SK-N-SH treated with all-trans-retinoic acid at 6 μM for 48 hours (cell line): ENCODE measurements at regions not wholly inside any gene's neighbourhood (a gene's known extent, or its start where the extent isn't known, plus 50 kb on each side); places are given as distances from the start of the nearest gene placed in this dataset.

ENCODE experiments used
- ATAC-seq: fragments of 200-7000 bp; cut with Tn5 transposase; 3 replicates; pipeline ENCODE4 v1.9.1; 2020; ENCODE audit warnings: mild to moderate bottlenecking, moderate library complexity
- ARNTL ChIP-seq: fragments of 450-650 bp; formaldehyde crosslinking; IDR thresholded peaks from 2 replicates; pipeline ENCODE4 v1.5.0; 2020; ENCODE audit warnings: low read depth, mild to moderate bottlenecking, moderate library complexity, borderline replicate concordance
- BACH2 ChIP-seq: fragments of 250-450 bp; sonication (Bioruptor Pico); IDR thresholded peaks from 2 replicates; pipeline ENCODE4 v1.9.0; 2021; ENCODE audit warnings: mild to moderate bottlenecking, borderline replicate concordance
- CSDC2 ChIP-seq: fragments of 250-450 bp; sonication (Bioruptor Pico); IDR thresholded peaks from 2 replicates; pipeline ENCODE4 v1.5.0; 2020; ENCODE audit warnings: mild to moderate bottlenecking, moderate library complexity
- ESRRG ChIP-seq: fragments of 250-450 bp; sonication (Bioruptor Pico); IDR thresholded peaks from 2 replicates; pipeline ENCODE4 v1.6.1; 2021; ENCODE audit warnings: mild to moderate bottlenecking
- GLIS3 ChIP-seq: fragments of 250-450 bp; sonication (Bioruptor Pico); IDR thresholded peaks from 2 replicates; pipeline ENCODE4 v1.5.0; 2020; ENCODE audit warnings: mild to moderate bottlenecking, moderate library complexity
- ISL1 ChIP-seq: fragments of 250-450 bp; sonication (Bioruptor Pico); IDR thresholded peaks from 2 replicates; pipeline ENCODE4 v2.1.2; 2022; ENCODE audit warnings: mild to moderate bottlenecking, moderate library complexity
- OSR1 ChIP-seq: fragments of 250-450 bp; sonication (Bioruptor Pico); IDR thresholded peaks from 2 replicates; pipeline ENCODE4 v1.8.0; 2022; ENCODE audit warnings: moderate library complexity, mild to moderate bottlenecking, inconsistent platforms
- PPARA ChIP-seq: fragments of 250-450 bp; sonication (Bioruptor Pico); IDR thresholded peaks from 2 replicates; pipeline ENCODE4 v1.5.0; 2020; ENCODE audit warnings: mild to moderate bottlenecking, borderline replicate concordance
- TCF4 ChIP-seq: fragments of 250-450 bp; sonication (Bioruptor Pico); IDR thresholded peaks from 2 replicates; pipeline ENCODE4 v1.8.0; 2021; ENCODE audit warnings: mild to moderate bottlenecking, moderate library complexity, borderline replicate concordance
- TOX ChIP-seq: fragments of 250-450 bp; sonication (Bioruptor Pico); IDR thresholded peaks from 2 replicates; pipeline ENCODE4 v1.8.0; 2021; ENCODE audit warnings: mild to moderate bottlenecking, moderate library complexity, borderline replicate concordance
- TSHZ2 ChIP-seq: fragments of 250-450 bp; sonication (Bioruptor Pico); IDR thresholded peaks from 2 replicates; pipeline ENCODE4 v1.5.0; 2020; ENCODE audit warnings: mild to moderate bottlenecking, moderate library complexity
- ZC3H10 ChIP-seq: fragments of 250-450 bp; sonication (Bioruptor Pico); IDR thresholded peaks from 2 replicates; pipeline ENCODE4 v1.5.1; 2021; ENCODE audit warnings: mild to moderate bottlenecking, moderate library complexity
- ZFP30 ChIP-seq: fragments of 450-650 bp; formaldehyde crosslinking; IDR thresholded peaks from 2 replicates; pipeline ENCODE4 v1.5.0; 2022; ENCODE audit warnings: mild to moderate bottlenecking, moderate library complexity
- ZNF565 ChIP-seq: fragments of 450-650 bp; formaldehyde crosslinking; conservative IDR thresholded peaks from 2 replicates; pipeline ENCODE4 v1.5.0; 2020; ENCODE audit warnings: low read depth, mild to moderate bottlenecking, moderate library complexity
- ZNF70 ChIP-seq: fragments of 450-650 bp; formaldehyde crosslinking; IDR thresholded peaks from 2 replicates; pipeline ENCODE4 v1.5.0; 2020; ENCODE audit warnings: mild to moderate bottlenecking, moderate library complexity
- ZNF8 ChIP-seq: fragments of 450-650 bp; formaldehyde crosslinking; IDR thresholded peaks from 2 replicates; pipeline ENCODE4 v1.5.0; 2020; ENCODE audit warnings: mild to moderate bottlenecking, moderate library complexity
- TF ChIP-seq, protein P1 (sequence below): fragments of 250-450 bp; sonication (Bioruptor Pico); IDR thresholded peaks from 2 replicates; pipeline ENCODE4 v1.5.1; 2020; ENCODE audit warnings: low read depth, mild to moderate bottlenecking, moderate library complexity
- TF ChIP-seq, protein P2 (sequence below): fragments of 250-450 bp; sonication (Bioruptor Pico); IDR thresholded peaks from 2 replicates; pipeline ENCODE4 v1.8.0; 2020; ENCODE audit warnings: mild to moderate bottlenecking, moderate library complexity, borderline replicate concordance
- TF ChIP-seq, protein P3 (sequence below): fragments of 250-450 bp; sonication (Bioruptor Pico); IDR thresholded peaks from 2 replicates; pipeline ENCODE4 v1.5.1; 2021; ENCODE audit warnings: mild to moderate bottlenecking, moderate library complexity
- TF ChIP-seq, protein P4 (sequence below): fragments of 250-450 bp; sonication (Bioruptor Pico); IDR thresholded peaks from 2 replicates; pipeline ENCODE4 v1.8.0; 2021; ENCODE audit warnings: low read depth, mild to moderate bottlenecking, moderate library complexity, borderline replicate concordance

- no peak for ATAC-seq
Observed at GRCh38 chr4:30396772-30397475, 323.2 kb upstream of the PCDH7 start.

GRCh38 chr4:30399476-30399875, 320.7 kb upstream of the PCDH7 start:
- ATAC-seq, result no peak
- TF ChIP-seq GLIS3 (CRISPR knock-in tag), result no peak
- TF ChIP-seq, protein P1, sequence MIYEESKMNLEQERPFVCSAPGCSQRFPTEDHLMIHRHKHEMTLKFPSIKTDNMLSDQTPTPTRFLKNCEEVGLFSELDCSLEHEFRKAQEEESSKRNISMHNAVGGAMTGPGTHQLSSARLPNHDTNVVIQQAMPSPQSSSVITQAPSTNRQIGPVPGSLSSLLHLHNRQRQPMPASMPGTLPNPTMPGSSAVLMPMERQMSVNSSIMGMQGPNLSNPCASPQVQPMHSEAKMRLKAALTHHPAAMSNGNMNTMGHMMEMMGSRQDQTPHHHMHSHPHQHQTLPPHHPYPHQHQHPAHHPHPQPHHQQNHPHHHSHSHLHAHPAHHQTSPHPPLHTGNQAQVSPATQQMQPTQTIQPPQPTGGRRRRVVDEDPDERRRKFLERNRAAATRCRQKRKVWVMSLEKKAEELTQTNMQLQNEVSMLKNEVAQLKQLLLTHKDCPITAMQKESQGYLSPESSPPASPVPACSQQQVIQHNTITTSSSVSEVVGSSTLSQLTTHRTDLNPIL (CRISPR knock-in tag), result no peak
- TF ChIP-seq PPARA, result no peak
- no peak for TF ChIP-seq ZNF70 (CRISPR knock-in tag)
- no peak for TF ChIP-seq ISL1 (CRISPR knock-in tag)
- TF ChIP-seq TSHZ2, result no peak
- no peak for TF ChIP-seq TCF4
- no peak for TF ChIP-seq ZC3H10 (CRISPR knock-in tag)
- no peak for TF ChIP-seq CSDC2 (CRISPR knock-in tag)

More at GRCh38 chr4:30396772-30397475, 323.2 kb upstream of the PCDH7 start:
- TF ChIP-seq OSR1 (CRISPR knock-in tag) (no peak), BACH2 (CRISPR knock-in tag) (no peak), ESRRG (CRISPR knock-in tag) (no peak), PPARA (no peak), TOX (no peak), ZNF565 (CRISPR knock-in tag) (no peak), ZFP30 (CRISPR knock-in tag) (no peak), CSDC2 (CRISPR knock-in tag) (no peak), ZC3H10 (CRISPR knock-in tag) (no peak), ZNF70 (CRISPR knock-in tag) (no peak), ISL1 (CRISPR knock-in tag) (no peak), TCF4 (no peak), ZNF8 (CRISPR knock-in tag) (no peak), TSHZ2 (no peak), ARNTL (CRISPR knock-in tag) (no peak)
- TF ChIP-seq, protein P2, sequence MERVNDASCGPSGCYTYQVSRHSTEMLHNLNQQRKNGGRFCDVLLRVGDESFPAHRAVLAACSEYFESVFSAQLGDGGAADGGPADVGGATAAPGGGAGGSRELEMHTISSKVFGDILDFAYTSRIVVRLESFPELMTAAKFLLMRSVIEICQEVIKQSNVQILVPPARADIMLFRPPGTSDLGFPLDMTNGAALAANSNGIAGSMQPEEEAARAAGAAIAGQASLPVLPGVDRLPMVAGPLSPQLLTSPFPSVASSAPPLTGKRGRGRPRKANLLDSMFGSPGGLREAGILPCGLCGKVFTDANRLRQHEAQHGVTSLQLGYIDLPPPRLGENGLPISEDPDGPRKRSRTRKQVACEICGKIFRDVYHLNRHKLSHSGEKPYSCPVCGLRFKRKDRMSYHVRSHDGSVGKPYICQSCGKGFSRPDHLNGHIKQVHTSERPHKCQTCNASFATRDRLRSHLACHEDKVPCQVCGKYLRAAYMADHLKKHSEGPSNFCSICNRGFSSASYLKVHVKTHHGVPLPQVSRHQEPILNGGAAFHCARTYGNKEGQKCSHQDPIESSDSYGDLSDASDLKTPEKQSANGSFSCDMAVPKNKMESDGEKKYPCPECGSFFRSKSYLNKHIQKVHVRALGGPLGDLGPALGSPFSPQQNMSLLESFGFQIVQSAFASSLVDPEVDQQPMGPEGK, result no peak
- TF ChIP-seq, protein P3, sequence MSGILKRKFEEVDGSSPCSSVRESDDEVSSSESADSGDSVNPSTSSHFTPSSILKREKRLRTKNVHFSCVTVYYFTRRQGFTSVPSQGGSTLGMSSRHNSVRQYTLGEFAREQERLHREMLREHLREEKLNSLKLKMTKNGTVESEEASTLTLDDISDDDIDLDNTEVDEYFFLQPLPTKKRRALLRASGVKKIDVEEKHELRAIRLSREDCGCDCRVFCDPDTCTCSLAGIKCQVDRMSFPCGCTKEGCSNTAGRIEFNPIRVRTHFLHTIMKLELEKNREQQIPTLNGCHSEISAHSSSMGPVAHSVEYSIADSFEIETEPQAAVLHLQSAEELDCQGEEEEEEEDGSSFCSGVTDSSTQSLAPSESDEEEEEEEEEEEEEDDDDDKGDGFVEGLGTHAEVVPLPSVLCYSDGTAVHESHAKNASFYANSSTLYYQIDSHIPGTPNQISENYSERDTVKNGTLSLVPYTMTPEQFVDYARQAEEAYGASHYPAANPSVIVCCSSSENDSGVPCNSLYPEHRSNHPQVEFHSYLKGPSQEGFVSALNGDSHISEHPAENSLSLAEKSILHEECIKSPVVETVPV (CRISPR knock-in tag), result no peak
- TF ChIP-seq, protein P1 (CRISPR knock-in tag), result no peak
- TF ChIP-seq, protein P4, sequence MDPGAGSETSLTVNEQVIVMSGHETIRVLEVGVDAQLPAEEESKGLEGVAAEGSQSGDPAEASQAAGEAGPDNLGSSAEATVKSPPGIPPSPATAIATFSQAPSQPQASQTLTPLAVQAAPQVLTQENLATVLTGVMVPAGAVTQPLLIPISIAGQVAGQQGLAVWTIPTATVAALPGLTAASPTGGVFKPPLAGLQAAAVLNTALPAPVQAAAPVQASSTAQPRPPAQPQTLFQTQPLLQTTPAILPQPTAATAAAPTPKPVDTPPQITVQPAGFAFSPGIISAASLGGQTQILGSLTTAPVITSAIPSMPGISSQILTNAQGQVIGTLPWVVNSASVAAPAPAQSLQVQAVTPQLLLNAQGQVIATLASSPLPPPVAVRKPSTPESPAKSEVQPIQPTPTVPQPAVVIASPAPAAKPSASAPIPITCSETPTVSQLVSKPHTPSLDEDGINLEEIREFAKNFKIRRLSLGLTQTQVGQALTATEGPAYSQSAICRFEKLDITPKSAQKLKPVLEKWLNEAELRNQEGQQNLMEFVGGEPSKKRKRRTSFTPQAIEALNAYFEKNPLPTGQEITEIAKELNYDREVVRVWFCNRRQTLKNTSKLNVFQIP (CRISPR knock-in tag), result no peak
